ENCODE measurements at regions not wholly inside any gene's neighbourhood (a gene's known extent, or its start where the extent isn't known, plus 50 kb on each side); places are given as distances from the start of the nearest gene placed in this dataset.

DNA sequence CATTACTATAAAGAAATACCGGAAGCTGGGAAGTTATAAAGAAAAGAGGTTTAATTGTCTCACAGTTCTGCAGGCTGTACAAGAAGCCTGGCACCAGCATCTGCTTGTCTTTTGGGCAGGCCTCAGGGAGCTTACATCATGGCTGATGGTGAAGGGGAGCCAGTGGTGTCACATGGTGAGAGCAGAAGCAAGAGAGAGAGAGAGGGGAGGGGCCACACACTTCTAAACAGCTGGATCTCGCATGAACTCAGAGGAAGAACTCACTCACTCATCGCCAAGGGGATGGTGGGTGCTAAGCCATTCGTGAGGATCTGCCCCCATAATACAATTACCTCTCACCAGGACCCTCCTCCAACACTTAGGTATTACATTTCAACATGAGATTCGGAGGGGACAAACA, 51.8 kb upstream of the ANKRD34C start:
- no peak for DNase-seq (ENCODE audit: extremely low read depth, low read depth, low spot score)

GRCh38 chr15:79222808-79223207, 59.7 kb upstream of the ANKRD34C start:
- no peak for DNase-seq (ENCODE audit: extremely low read depth, low read depth, low spot score)

- DNase-seq (ENCODE audit: extremely low read depth, low read depth, low spot score): no peak
These were observed 60.8 kb upstream of the ANKRD34C start for GRCh38 chr15:79221696-79222095.

DNA sequence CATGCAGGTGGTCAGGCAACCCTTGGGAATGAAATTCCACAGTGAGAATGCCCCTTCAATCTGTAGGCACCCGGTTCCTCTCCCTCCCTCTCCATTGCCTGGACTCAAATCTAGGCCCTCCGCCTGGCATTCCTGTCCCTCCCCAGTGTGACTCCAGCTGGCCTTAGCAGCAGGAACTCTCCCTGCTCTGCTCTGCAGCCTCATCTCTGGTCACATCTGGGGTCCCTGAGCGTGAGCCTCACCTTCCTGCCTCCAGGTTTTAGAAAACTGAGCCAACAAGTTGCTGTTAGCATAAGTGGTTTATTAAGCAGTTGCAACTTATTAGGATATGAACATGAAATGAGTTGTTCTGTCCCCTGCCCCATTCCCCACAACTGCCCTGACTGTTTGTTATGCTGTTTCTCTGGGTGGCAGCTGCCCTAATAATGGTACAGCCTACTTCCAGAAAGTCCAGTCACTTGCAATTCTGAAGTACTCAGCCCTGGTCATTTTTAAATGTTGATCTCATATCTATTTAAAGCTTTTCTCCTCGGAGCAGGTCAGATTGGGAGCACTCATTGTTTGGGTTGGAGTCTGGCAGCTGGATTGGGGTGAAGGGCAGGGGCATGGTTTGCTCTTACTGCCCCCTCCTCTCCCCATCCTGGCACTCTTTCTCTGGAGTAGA, 63.0 kb upstream of the ANKRD34C start:
- DNase-seq (ENCODE audit: extremely low read depth, low read depth, low spot score): no peak

DNA sequence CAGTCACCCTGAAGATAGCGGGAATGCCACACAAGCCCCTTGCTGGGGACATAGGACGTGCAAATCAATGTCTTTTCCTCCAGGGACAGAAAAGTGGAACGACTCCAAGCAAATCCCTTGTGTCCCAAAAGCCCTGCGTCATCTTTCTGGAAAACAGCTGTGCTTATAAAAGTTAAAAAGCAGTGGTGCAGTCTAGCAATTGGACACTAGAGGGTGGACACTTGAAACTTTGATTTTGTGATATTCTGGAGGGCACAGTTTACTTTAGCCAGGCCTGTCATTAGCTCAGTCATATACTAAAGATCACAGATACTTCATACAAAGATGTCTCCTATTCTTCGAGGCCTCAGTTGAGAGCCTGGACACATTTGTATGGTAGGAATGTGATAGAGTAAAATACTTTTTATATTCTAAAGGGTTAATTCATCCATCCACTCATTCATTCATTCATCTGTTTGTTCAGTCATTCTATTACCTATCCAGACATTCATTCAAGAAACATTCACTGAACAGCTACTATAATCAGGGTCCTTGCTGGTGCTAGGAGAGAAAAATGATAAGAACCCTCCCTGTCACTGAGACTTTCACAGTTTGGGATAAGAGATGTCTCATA, 63.8 kb upstream of the ANKRD34C start:
- DNase-seq (ENCODE audit: extremely low read depth, low read depth, low spot score): no peak

- DNase-seq (ENCODE audit: extremely low read depth, low read depth, low spot score): no peak
These were observed 68.9 kb upstream of the ANKRD34C start for GRCh38 chr15:79213650-79214049.

GRCh38 chr15:79212589-79213157, 69.8 kb upstream of the ANKRD34C start:
- DNase-seq (ENCODE audit: extremely low read depth, low read depth, low spot score): no peak

GRCh38 chr15:79211481-79211880, 71.0 kb upstream of the ANKRD34C start:
- no peak for DNase-seq (ENCODE audit: extremely low read depth, low read depth, low spot score)

DNA sequence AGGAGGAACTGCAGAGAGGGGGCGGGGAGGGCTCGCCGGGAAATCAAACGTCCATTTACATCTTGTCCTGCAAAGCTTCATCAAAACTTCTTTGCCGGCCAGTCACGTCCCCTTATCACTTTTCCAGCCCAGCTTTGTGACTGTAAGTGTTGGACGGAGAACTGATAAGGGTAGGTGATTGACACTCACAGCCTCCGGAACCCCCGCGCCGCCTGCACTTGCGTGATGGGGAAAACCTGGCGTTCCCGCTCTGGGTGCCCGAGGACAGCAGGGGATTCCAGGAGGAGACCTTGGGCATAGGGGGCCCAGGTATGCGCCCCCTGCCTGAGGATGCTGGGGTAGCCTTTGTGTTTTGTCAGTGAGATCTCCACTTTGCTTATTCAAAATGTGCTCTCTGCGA, 72.8 kb upstream of the ANKRD34C start:
- DNase-seq (ENCODE audit: extremely low read depth, low read depth, low spot score): no peak

DNA sequence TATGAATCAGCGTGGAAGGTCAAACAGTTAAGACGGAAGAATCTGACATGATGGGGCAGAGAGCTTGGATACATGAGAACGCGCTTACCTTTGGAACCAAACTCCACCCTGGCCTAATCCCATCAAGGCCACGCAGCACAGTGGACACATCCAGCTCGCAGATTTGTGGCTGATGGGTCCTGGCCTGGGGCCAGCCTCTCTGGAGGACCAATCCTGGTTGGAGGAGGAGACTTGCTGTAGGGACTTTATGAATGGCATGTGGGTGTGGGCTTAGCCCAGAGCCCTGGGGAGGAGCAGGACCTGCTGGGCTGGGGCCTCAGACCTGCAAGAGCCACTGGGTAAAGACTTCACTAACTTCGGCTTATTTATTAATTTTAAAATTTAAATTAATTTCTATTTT, 73.4 kb upstream of the ANKRD34C start:
- no peak for DNase-seq (ENCODE audit: extremely low read depth, low read depth, low spot score)

DNA sequence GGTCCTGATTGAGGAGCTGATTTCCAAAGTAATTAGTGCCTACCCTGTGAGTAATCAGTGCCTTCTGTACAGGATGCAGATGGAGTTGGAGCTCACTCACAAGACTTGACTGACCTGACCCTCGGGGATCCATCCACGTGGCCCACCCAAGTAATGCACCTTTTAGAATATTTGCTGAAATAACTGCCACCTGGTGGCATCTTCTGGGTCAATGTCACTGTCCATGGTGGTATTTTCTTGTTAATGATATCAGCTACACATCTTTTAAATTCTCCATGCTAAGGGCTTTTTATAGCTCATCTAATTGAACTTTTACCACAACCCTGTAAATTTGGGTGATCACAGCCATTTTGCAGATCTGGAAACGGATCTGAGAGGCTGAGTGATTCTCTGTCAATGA, 74.3 kb upstream of the ANKRD34C start:
- DNase-seq (ENCODE audit: extremely low read depth, low read depth, low spot score): no peak

DNA sequence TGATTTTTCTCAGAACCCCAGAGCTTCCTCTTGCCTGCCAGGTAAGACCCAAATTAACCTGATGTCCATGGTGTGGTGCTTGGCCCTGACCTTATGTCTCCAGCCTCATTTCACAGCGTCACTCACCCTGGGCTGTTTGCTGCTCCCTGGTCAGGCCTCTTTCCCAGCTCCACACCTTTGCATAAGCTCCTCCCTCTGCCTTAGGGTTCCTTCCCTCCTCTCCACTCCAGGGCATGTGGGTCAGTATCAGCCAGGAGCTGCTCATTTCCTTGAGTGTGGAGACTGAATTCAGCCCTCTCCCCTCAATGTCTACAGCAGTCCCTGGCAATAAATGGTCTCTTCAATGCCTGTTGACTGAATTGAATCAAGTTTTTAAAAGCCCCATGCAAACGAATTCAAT, 75.6 kb upstream of the ANKRD34C start:
- no peak for DNase-seq (ENCODE audit: extremely low read depth, low read depth, low spot score)

- no peak for DNase-seq (ENCODE audit: extremely low read depth, low read depth, low spot score)
These were observed 77.4 kb upstream of the ANKRD34C start for GRCh38 chr15:79204886-79205675.

GRCh38 chr15:79198461-79198860, 84.1 kb upstream of the ANKRD34C start:
- DNase-seq (ENCODE audit: extremely low read depth, low read depth, low spot score): no peak

- DNase-seq (ENCODE audit: extremely low read depth, low read depth, low spot score): no peak
These were observed 85.2 kb upstream of the ANKRD34C start for GRCh38 chr15:79197285-79197684.

- DNase-seq (ENCODE audit: extremely low read depth, low read depth, low spot score): no peak
These were observed 86.7 kb upstream of the ANKRD34C start for GRCh38 chr15:79195802-79196201.

DNA sequence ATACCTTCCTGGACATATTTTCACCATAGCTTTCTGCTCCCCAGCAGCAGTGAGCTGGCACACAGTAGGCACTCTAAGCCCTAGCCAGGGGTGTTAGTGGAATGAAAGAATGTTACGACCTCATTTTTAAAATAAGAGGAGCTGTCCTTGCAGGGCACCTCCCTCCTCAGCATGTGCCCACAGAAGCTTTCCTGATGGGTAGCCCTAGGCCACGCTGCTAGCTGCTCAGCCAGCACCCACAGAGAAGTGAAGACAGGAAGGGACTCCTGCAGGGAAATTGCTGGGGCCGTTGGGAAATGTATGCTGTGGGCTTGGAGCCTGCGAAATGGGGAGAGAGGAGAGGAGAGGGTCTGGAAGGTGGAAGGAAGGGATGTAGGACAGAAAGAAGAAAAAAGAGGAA, 87.3 kb upstream of the ANKRD34C start:
- no peak for DNase-seq (ENCODE audit: extremely low read depth, low read depth, low spot score)

GRCh38 chr15:79194386-79194785, 88.1 kb upstream of the ANKRD34C start:
- no peak for DNase-seq (ENCODE audit: extremely low read depth, low read depth, low spot score)

DNA sequence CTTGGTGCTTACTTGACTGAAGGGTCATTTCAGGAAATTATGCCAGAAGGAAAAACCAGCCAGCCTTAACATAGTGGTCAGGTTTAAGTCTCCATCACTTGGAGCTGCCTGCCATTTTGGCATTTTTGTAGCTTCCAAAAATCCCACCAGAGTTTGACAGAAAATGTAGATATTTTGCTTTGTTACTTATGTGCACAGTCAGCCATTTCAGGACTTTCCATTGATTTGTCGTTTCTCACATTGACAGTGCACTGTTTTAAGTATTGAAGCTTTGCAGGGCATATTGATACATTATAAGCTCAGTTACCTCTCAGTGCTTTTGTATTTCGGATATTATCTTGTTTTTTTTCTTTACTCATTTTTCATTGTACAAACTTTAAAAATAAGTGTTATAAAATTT, 89.0 kb upstream of the ANKRD34C start:
- DNase-seq (ENCODE audit: extremely low read depth, low read depth, low spot score): no peak

GRCh38 chr15:79193103-79193502, 89.4 kb upstream of the ANKRD34C start:
- no peak for DNase-seq (ENCODE audit: extremely low read depth, low read depth, low spot score)

DNA sequence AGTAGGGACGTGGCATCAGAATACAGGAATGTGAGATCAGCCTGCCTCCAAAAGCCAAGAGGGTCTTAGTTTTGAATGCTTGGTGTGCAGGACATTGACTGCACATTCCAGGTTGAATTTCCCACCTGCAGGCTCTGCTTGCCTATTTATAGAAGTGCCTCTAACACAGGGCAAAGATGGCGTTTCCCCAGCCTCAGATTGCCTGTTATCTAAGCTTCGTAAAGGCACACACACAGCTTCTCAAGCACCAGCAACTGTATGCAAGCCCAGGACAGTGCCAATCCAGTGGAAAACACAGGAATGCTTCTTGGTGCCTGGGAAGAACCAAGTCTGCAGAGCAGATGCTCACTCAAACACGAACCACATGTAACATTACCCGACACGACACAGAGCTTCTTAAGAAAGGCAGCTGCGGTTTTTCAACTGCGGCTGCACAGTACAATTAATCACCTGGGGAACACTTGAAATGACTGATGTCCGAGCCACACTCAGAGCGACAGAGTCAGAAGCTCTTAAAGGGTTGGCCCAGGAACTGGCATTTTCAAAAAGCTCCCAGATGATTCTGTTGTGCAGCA, 90.0 kb upstream of the ANKRD34C start:
- DNase-seq (ENCODE audit: extremely low read depth, low read depth, low spot score): no peak

Data from glomerular endothelial cell (primary cell).